Loucy (cell line): ENCODE measurements at regions not wholly inside any gene's neighbourhood (a gene's known extent, or its start where the extent isn't known, plus 50 kb on each side); places are given as distances from the start of the nearest gene placed in this dataset.

Experiments used
- CTCF ChIP-seq: fragments of 200-600 bp; sonication (generic); conservative IDR thresholded peaks from 2 replicates; pipeline ENCODE4 v1.5.1; 2014; ENCODE audit warnings: mild to moderate bottlenecking, antibody characterized with exemption, low read length
- EZH2phosphoT487 ChIP-seq: fragments of 200-600 bp; IDR thresholded peaks from 2 replicates; pipeline ENCODE4 v1.6.1; 2018; ENCODE audit warnings: antibody characterized with exemption, mild to moderate bottlenecking, moderate library complexity, borderline replicate concordance

DNA sequence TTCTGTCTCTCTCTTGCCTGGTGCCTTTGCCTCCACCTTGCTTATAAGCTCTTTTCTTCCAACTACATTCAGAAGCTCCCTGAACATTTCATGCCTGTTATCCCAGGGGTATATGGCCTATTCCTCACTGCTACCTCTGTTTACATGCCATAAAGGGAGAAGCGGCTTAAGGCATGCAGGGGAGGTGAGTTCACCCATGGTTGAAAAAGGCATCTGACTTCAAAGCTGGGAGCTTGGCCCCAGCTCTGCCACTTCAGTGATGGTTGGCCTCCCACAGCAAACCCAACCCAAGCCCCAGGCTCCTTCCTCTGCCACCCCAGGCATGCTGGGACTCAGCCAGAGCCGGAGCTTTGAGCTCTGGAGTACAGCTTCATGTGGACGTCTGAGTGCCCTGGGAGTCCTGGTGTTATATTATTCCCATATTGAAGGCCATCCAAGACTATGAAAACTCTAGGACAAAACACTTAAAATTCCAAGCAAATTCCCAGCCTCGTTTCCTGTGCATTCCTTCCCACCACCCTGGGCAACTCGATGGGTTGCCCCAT is 468.6 kb upstream of the ZMIZ1 start:
- TF ChIP-seq CTCF (no peak), EZH2phosphoT487 (no peak)
